H9 (cell line): ENCODE measurements at regions not wholly inside any gene's neighbourhood (a gene's known extent, or its start where the extent isn't known, plus 50 kb on each side); places are given as distances from the start of the nearest gene placed in this dataset.

Experiments used
- DNase-seq: peaks from one replicate; pipeline ENCODE4 v3.0.0-alpha.2; 2017
- H2AFZ ChIP-seq: one replicate; pipeline ENCODE4 v1.6.1; 2013; ENCODE audit warnings: mild to moderate bottlenecking, low read length, control low read depth, moderate library complexity
- H2AK5ac ChIP-seq: 2 replicates; pipeline ENCODE4 v1.6.1; 2013; ENCODE audit warnings: low read length, control low read depth, mixed read lengths; ENCODE audit not compliant: insufficient read length
- H2BK120ac ChIP-seq: one replicate; pipeline ENCODE4 v1.6.1; 2013; ENCODE audit warnings: low read depth, mild to moderate bottlenecking, low read length, control low read depth, inconsistent platforms; ENCODE audit not compliant: poor library complexity, severe bottlenecking
- H2BK12ac ChIP-seq: 2 replicates; pipeline ENCODE4 v1.6.1; 2013; ENCODE audit warnings: low read length, control low read depth, mixed read lengths, low read depth; ENCODE audit not compliant: insufficient read length
- H2BK15ac ChIP-seq: 2 replicates; pipeline ENCODE4 v1.6.1; 2013; ENCODE audit warnings: low read depth, low read length, control low read depth
- H2BK20ac ChIP-seq: one replicate; pipeline ENCODE4 v1.6.1; 2013; ENCODE audit warnings: low read depth, mild to moderate bottlenecking, low read length, control low read depth, inconsistent platforms; ENCODE audit not compliant: poor library complexity, severe bottlenecking
- H2BK5ac ChIP-seq: 2 replicates; pipeline ENCODE4 v1.6.1; 2013; ENCODE audit warnings: low read length, control low read depth, mixed read lengths; ENCODE audit not compliant: insufficient read length
- H3K14ac ChIP-seq: 2 replicates; pipeline ENCODE4 v1.6.1; 2013; ENCODE audit warnings: low read length, control low read depth; ENCODE audit not compliant: insufficient read depth
- H3K18ac ChIP-seq: 2 replicates; pipeline ENCODE4 v1.6.1; 2013; ENCODE audit warnings: low read depth, mild to moderate bottlenecking, mixed read lengths, low read length, control low read depth; ENCODE audit not compliant: insufficient read length
- H3K23ac ChIP-seq: 2 replicates; pipeline ENCODE4 v1.6.1; 2013; ENCODE audit warnings: low read length, control low read depth, mixed read lengths, low read depth; ENCODE audit not compliant: insufficient read length
- H3K23me2 ChIP-seq: 2 replicates; pipeline ENCODE4 v1.6.1; 2013; ENCODE audit warnings: low read depth, mild to moderate bottlenecking, mixed read lengths, low read length, control low read depth; ENCODE audit not compliant: insufficient read length, poor library complexity, severe bottlenecking
- H3K27ac ChIP-seq: 2 replicates; pipeline ENCODE4 v1.5.1; 2013; ENCODE audit warnings: low read length, control low read depth, mixed read lengths, low read depth; ENCODE audit not compliant: insufficient read length
- H3K27me3 ChIP-seq: 2 replicates; pipeline ENCODE4 v1.6.1; 2013; ENCODE audit warnings: low read length, control low read depth, inconsistent platforms; ENCODE audit not compliant: insufficient read depth
- H3K4ac ChIP-seq: 2 replicates; pipeline ENCODE4 v1.6.1; 2013; ENCODE audit warnings: low read depth, mild to moderate bottlenecking, control low read depth, inconsistent platforms, low read length, moderate library complexity
- H3K4me1 ChIP-seq: 2 replicates; pipeline ENCODE4 v1.6.1; 2013; ENCODE audit warnings: low read length, control low read depth, inconsistent platforms; ENCODE audit not compliant: insufficient read depth
- H3K4me2 ChIP-seq: 2 replicates; pipeline ENCODE4 v1.6.1; 2013; ENCODE audit warnings: low read length, control low read depth, mixed read lengths; ENCODE audit not compliant: insufficient read length, insufficient read depth
- H3K56ac ChIP-seq: 2 replicates; pipeline ENCODE4 v1.6.1; 2013; ENCODE audit warnings: low read depth, mild to moderate bottlenecking, mixed read lengths, low read length, control low read depth; ENCODE audit not compliant: insufficient read length
- H3K79me1 ChIP-seq: 2 replicates; pipeline ENCODE4 v1.6.1; 2013; ENCODE audit warnings: low read depth, mild to moderate bottlenecking, moderate library complexity, low read length, control low read depth, inconsistent platforms; ENCODE audit not compliant: insufficient read depth, poor library complexity, severe bottlenecking
- H3K79me2 ChIP-seq: 2 replicates; pipeline ENCODE4 v1.6.1; 2013; ENCODE audit warnings: low read length, control low read depth, inconsistent platforms; ENCODE audit not compliant: insufficient read depth
- H3K9ac ChIP-seq: 2 replicates; pipeline ENCODE4 v1.6.1; 2013; ENCODE audit warnings: low read length, control low read depth, mixed read lengths; ENCODE audit not compliant: insufficient read length; ENCODE audit errors: extremely low read depth
- H3K9me3 ChIP-seq: one replicate; pipeline ENCODE4 v1.6.1; 2013; ENCODE audit warnings: low read depth, low read length, inconsistent platforms; ENCODE audit not compliant: control insufficient read depth
- H3T11ph ChIP-seq: one replicate; pipeline ENCODE4 v1.6.1; 2013; ENCODE audit warnings: mild to moderate bottlenecking, low read length, control low read depth, inconsistent platforms
- H4K20me1 ChIP-seq: one replicate; pipeline ENCODE4 v1.6.1; 2013; ENCODE audit not compliant: control insufficient read depth, insufficient read length, insufficient read depth
- H4K5ac ChIP-seq: 2 replicates; pipeline ENCODE4 v1.6.1; 2013; ENCODE audit warnings: low read depth, mild to moderate bottlenecking, mixed read lengths, low read length, control low read depth; ENCODE audit not compliant: insufficient read length
- H4K8ac ChIP-seq: replicated peaks from 2 replicates; pipeline ENCODE4 v1.6.1; 2013; ENCODE audit warnings: low read length, control low read depth, mixed read lengths, low read depth; ENCODE audit not compliant: insufficient read length
- H4K91ac ChIP-seq: 2 replicates; pipeline ENCODE4 v1.6.1; 2013; ENCODE audit warnings: low read depth, mild to moderate bottlenecking, moderate library complexity, mixed read lengths, low read length, control low read depth; ENCODE audit not compliant: insufficient read length
- H3K27ac Mint-ChIP-seq, 3 experiments: 2 replicates in 2 of 3; 3 replicates in 1 of 3; pipeline ENCODE4 v1.8.0; 2020 to 2021; ENCODE audit warnings: mixed read lengths in 3 of 3, mild to moderate bottlenecking in 1 of 3, moderate library complexity in 1 of 3
- H3K27me3 Mint-ChIP-seq: 2 replicates; pipeline ENCODE4 v1.8.0; 2021; ENCODE audit warnings: low read depth, mild to moderate bottlenecking, moderate library complexity, mixed read lengths
- H3K36me3 Mint-ChIP-seq, 3 experiments: 2 replicates in 2 of 3; 3 replicates in 1 of 3; pipeline ENCODE4 v1.8.0; 2020 to 2021; ENCODE audit warnings: low read depth in 3 of 3, mixed read lengths in 3 of 3; ENCODE audit not compliant: insufficient read depth in 1 of 3
- H3K4me1 Mint-ChIP-seq, 2 experiments: 2 replicates each; pipeline ENCODE4 v1.8.0; 2020; ENCODE audit warnings: mixed read lengths in 2 of 2
- H3K4me3 Mint-ChIP-seq, 2 experiments: 2 replicates in 1 of 2; 3 replicates in 1 of 2; pipeline ENCODE4 v1.8.0; 2020 to 2021; ENCODE audit warnings: mild to moderate bottlenecking in 2 of 2, mixed read lengths in 2 of 2, moderate library complexity in 1 of 2
- H3K9me3 Mint-ChIP-seq, 2 experiments: 2 replicates in 1 of 2; 3 replicates in 1 of 2; pipeline ENCODE4 v1.8.0; 2020; ENCODE audit warnings: mild to moderate bottlenecking in 2 of 2, mixed read lengths in 2 of 2, moderate library complexity in 1 of 2
- CTCF ChIP-seq: fragments of 200-600 bp; sonication (generic); conservative IDR thresholded peaks from 3 replicates; pipeline ENCODE4 v1.8.0; 2021; ENCODE audit warnings: antibody characterized with exemption, mild to moderate bottlenecking
- WGBS: extraction: QIAGEN DNeasy Blood & Tissue Kit; methylation state at CpG from one replicate; pipeline ENCODE4 v1.1.7; 2013; ENCODE audit warnings: missing lambda C conversion rate, low lambda C conversion rate, mixed read lengths; ENCODE audit not compliant: insufficient read length; ENCODE audit errors: extremely low coverage; 5-methylcytosine and 5-hydroxymethylcytosine counted together

- peaks cover 10% of the 10 kb centered on the region in 2 experiments for H3K4me1 Mint-ChIP-seq
- H3T11ph ChIP-seq = no peak overlapping the region
- H3K4me3 Mint-ChIP-seq = no peak overlapping the region
- H3K27me3 Mint-ChIP-seq = no peaks in the 10 kb centered on the region
- no peak overlapping the region for H3K23ac ChIP-seq
- H3K4me2 ChIP-seq = no peak overlapping the region
- no peaks in the 10 kb centered on the region for H3K27me3 ChIP-seq
- TF ChIP-seq CTCF = no peak
- no peaks in the 10 kb centered on the region for H3K79me2 ChIP-seq
- no peak overlapping the region for H3K14ac ChIP-seq
- H4K91ac ChIP-seq = no peak overlapping the region
- no peak overlapping the region for H3K4ac ChIP-seq
- H2BK5ac ChIP-seq = no peak overlapping the region
- H2AFZ ChIP-seq = no peak overlapping the region
- H3K18ac ChIP-seq = no peak overlapping the region
- peaks cover 17 to 30% of the 10 kb centered on the region in 2 experiments for H3K9me3 Mint-ChIP-seq
- H2BK15ac ChIP-seq = no peak overlapping the region
- no CpG with 5 or more reads among the region's 3 CpGs for WGBS
- no peaks in the 10 kb centered on the region for H4K20me1 ChIP-seq
- DNase-seq = no peak
- no peak overlapping the region for H3K27ac ChIP-seq
- no peaks in the 10 kb centered on the region for H3K79me1 ChIP-seq
- peaks cover 8 to 32% (median 13%) of the 10 kb centered on the region in 3 experiments; a peak in 6 of 7 replicates for H3K36me3 Mint-ChIP-seq
- H4K5ac ChIP-seq = no peak overlapping the region
- no peaks in the 10 kb centered on the region for H3K23me2 ChIP-seq
- H3K9me3 ChIP-seq = no peaks in the 10 kb centered on the region
- H3K56ac ChIP-seq = no peak overlapping the region
- H2AK5ac ChIP-seq = no peak overlapping the region
- no peaks in the 10 kb centered on the region for H3K4me1 ChIP-seq
- no peak overlapping the region for H4K8ac ChIP-seq
- H2BK120ac ChIP-seq = no peak overlapping the region
- H2BK20ac ChIP-seq = no peak overlapping the region
- no peak overlapping the region for H2BK12ac ChIP-seq
- no peak overlapping the region for H3K9ac ChIP-seq
- no peak overlapping the region for H3K27ac Mint-ChIP-seq
These were observed 58.3 kb upstream of the CSNK1A1L start for GRCh38 chr13:37163641-37164265.
